HepG2 (cell line): ENCODE measurements at regions not wholly inside any gene's neighbourhood (a gene's known extent, or its start where the extent isn't known, plus 50 kb on each side); places are given as distances from the start of the nearest gene placed in this dataset.
"Not testable (repeated sequence)": the region's sequence is repeated elsewhere in the genome, so short reads cannot be mapped to it uniquely, and the experiment has no call there.

Source experiments
- ATAC-seq: fragments of 200-7000 bp; cut with Tn5 transposase; 3 replicates; pipeline ENCODE4 v1.9.1; 2020; ENCODE audit warnings: mild to moderate bottlenecking, moderate library complexity
- BruUV-seq: library from RNA; stranded (reverse); fragments of 400-500 nt; replicated peaks from 2 replicates; lab custom pipeline; 2021; lab: Mats Ljungman, UMichigan
- CTCF ChIA-PET: fragments of 300-600 bp; formaldehyde crosslinking; extraction: SDS; loops from one replicate; lab custom pipeline; 2021; ENCODE audit warnings: low total read pairs, inconsistent platforms, low intra/inter-chr PET ratio; lab: Yijun Ruan, JAX
- POLR2A ChIA-PET: fragments of 350-600 bp; sonication (Branson Sonifier 250); formaldehyde crosslinking; loops from one replicate; lab custom pipeline; 2020; ENCODE audit warnings: antibody characterized with exemption, inconsistent platforms; lab: Yijun Ruan, JAX
- DNase-seq: peaks from one replicate; pipeline ENCODE4 v3.0.0-alpha.2; 2015; ENCODE audit warnings: low spot score
- FAIRE-seq: peaks from 3 replicates; lab custom pipeline; 2011; peaks lifted over from hg19 to GRCh38; lab: Jason Lieb, UNC
- H2AFZ ChIP-seq: one replicate; pipeline ENCODE4 v1.6.1; 2011; ENCODE audit warnings: low read length, inconsistent platforms
- H3K27ac ChIP-seq: fragments of 300-600 bp; 3 replicates; pipeline ENCODE4 v1.8.0; 2011; ENCODE audit warnings: mixed run types, mild to moderate bottlenecking, mixed read lengths, low read length, inconsistent platforms; ENCODE audit not compliant: insufficient read depth; ENCODE audit errors: extremely low read length
- H3K27me3 ChIP-seq, 2 experiments: fragments of 200-600 bp in 1 of 2; 2 replicates in 1 of 2; 3 replicates in 1 of 2; pipeline versions ENCODE4 v1.6.0 to v1.8.0; 2011; ENCODE audit warnings: low read length in 2 of 2, mild to moderate bottlenecking in 2 of 2, moderate library complexity in 2 of 2, inconsistent platforms in 1 of 2; ENCODE audit not compliant: insufficient read depth in 2 of 2, control insufficient read depth in 1 of 2
- H3K36me3 ChIP-seq, 2 experiments: fragments of 200-600 bp in 1 of 2; replicated peaks in 1 of 2; 2 replicates in 1 of 2; 3 replicates in 1 of 2; pipeline versions ENCODE4 v1.5.1 to v1.8.0; 2011; ENCODE audit warnings: low read length in 2 of 2, inconsistent platforms in 1 of 2; ENCODE audit not compliant: insufficient read depth in 2 of 2, control insufficient read depth in 1 of 2
- H3K4me1 ChIP-seq: 2 replicates; pipeline ENCODE4 v1.5.1; 2012; ENCODE audit warnings: low read length, inconsistent platforms; ENCODE audit not compliant: insufficient read depth
- H3K4me2 ChIP-seq: 2 replicates; pipeline ENCODE4 v1.6.0; 2011; ENCODE audit warnings: low read depth, low read length, inconsistent platforms
- H3K4me3 ChIP-seq, 3 experiments: fragments of 200-600 bp in 1 of 3; sonication (generic), shearing (Covaris generic) in 1 of 3; replicated peaks in 1 of 3; 2 replicates each; pipeline ENCODE4 v1.5.1; 2011 to 2016; ENCODE audit warnings: low read length in 3 of 3, inconsistent platforms in 2 of 3, low read depth in 2 of 3, mild to moderate bottlenecking in 2 of 3, control low read depth in 1 of 3, mixed read lengths in 1 of 3; ENCODE audit not compliant: insufficient read depth in 1 of 3
- H3K79me2 ChIP-seq: one replicate; pipeline ENCODE4 v1.6.1; 2011; ENCODE audit warnings: low read length, inconsistent platforms; ENCODE audit not compliant: insufficient read depth
- H3K9ac ChIP-seq: 2 replicates; pipeline ENCODE4 v1.6.0; 2011; ENCODE audit warnings: mild to moderate bottlenecking, low read depth, low read length, inconsistent platforms; ENCODE audit not compliant: insufficient read depth
- H3K9me3 ChIP-seq: 2 replicates; pipeline ENCODE4 v1.5.1; 2012; ENCODE audit warnings: mild to moderate bottlenecking, low read length
- H4K20me1 ChIP-seq: 2 replicates; pipeline ENCODE4 v1.6.0; 2011; ENCODE audit warnings: inconsistent platforms, mild to moderate bottlenecking, low read length, moderate library complexity; ENCODE audit not compliant: insufficient read depth
- FOSL2 ChIP-seq: sonication (generic); formaldehyde crosslinking; IDR thresholded peaks from 2 replicates; pipeline ENCODE4 v1.4.0; 2020; ENCODE audit warnings: missing genetic modification reagents
- POLR2G ChIP-seq: fragments of 200-400 bp; formaldehyde crosslinking; IDR thresholded peaks from 2 replicates; pipeline ENCODE4 v1.6.1; 2018; ENCODE audit warnings: mild to moderate bottlenecking, low read depth, low read length, moderate library complexity
- WGBS: methylation state at CpG from one replicate; pipeline ENCODE4 v1.1.6; 2017; ENCODE audit warnings: low lambda C conversion rate; 5-methylcytosine and 5-hydroxymethylcytosine counted together
- in situ Hi-C: cut with HindIII; loops from 2 replicates; pipeline ENCODE4 v1.10.0; 2017; ENCODE audit warnings: low pct_unique_long_range_greater_than_20kb; ENCODE audit not compliant: extremely low pct_ligation_motif_present
- intact Hi-C: fragments of 100-400 bp; cut with micrococcal nuclease; formaldehyde crosslinking; loops from one replicate; pipeline ENCODE4 v1.10.0; 2022; ENCODE audit not compliant: unreplicated experiment

GRCh38 chr12:13841-14240 is 52.7 kb upstream of the IQSEC3 start:
- H3K36me3 ChIP-seq, FAIRE-seq, H3K27me3 ChIP-seq, ATAC-seq, H3K9me3 ChIP-seq, H3K4me2 ChIP-seq, H4K20me1 ChIP-seq, in situ Hi-C loops, H3K9ac ChIP-seq: not testable (repeated sequence)
- WGBS: 88% methylated on average over 5 of the region's 5 CpGs
- 0 out of 2 replicates have a peak, but pooled peaks have one; percentile 31 for TF ChIP-seq POLR2G
- TF ChIP-seq FOSL2: 0 out of 2 replicates have a peak, but pooled peaks have one; percentile 22
- TF ChIP-seq, all 625 proteins: peak for 2; not testable (repeated sequence) for 623
- H3K4me1 ChIP-seq, H3K27ac ChIP-seq, CTCF ChIA-PET, intact Hi-C loops, H3K79me2 ChIP-seq, POLR2A ChIA-PET, H3K4me3 ChIP-seq, BruUV-seq, H2AFZ ChIP-seq, DNase-seq: not testable (repeated sequence)

- H3K4me1 ChIP-seq, in situ Hi-C loops, POLR2A ChIA-PET, H3K9ac ChIP-seq, H3K27ac ChIP-seq, H3K4me3 ChIP-seq, BruUV-seq, H4K20me1 ChIP-seq, H3K36me3 ChIP-seq, CTCF ChIA-PET, intact Hi-C loops, DNase-seq, H3K79me2 ChIP-seq, H3K4me2 ChIP-seq, H3K9me3 ChIP-seq, H3K27me3 ChIP-seq, H2AFZ ChIP-seq, ATAC-seq, FAIRE-seq: not testable (repeated sequence)
- 90% methylated on average over 11 of the region's 12 CpGs for WGBS
Observed at GRCh38 chr12:14696-15095, 51.9 kb upstream of the IQSEC3 start.

GRCh38 chr12:15381-15780 is 51.2 kb upstream of the IQSEC3 start:
- H3K4me3 ChIP-seq, H3K79me2 ChIP-seq, FAIRE-seq, H3K9me3 ChIP-seq, H3K27me3 ChIP-seq, H3K36me3 ChIP-seq, in situ Hi-C loops, H3K27ac ChIP-seq, H2AFZ ChIP-seq, H3K4me2 ChIP-seq, intact Hi-C loops, CTCF ChIA-PET, DNase-seq, POLR2A ChIA-PET, H3K9ac ChIP-seq, ATAC-seq, H4K20me1 ChIP-seq, BruUV-seq: not testable (repeated sequence)
- 95% methylated on average over 6 of the region's 9 CpGs for WGBS
- peaks cover 13% of the 10 kb centered on the region for H3K4me1 ChIP-seq

- H4K20me1 ChIP-seq, H3K4me3 ChIP-seq, H3K9ac ChIP-seq, DNase-seq, H2AFZ ChIP-seq, H3K27ac ChIP-seq, H3K36me3 ChIP-seq, CTCF ChIA-PET, H3K4me2 ChIP-seq, ATAC-seq, H3K27me3 ChIP-seq, POLR2A ChIA-PET, intact Hi-C loops, H3K9me3 ChIP-seq, in situ Hi-C loops, H3K79me2 ChIP-seq, FAIRE-seq: not testable (repeated sequence)
- peaks cover 19% of the 10 kb centered on the region for H3K4me1 ChIP-seq
- WGBS: no CpG with 5 or more reads among the region's 9 CpGs
- TSS peak; percentile 18 for BruUV-seq
Observed at GRCh38 chr12:16019-16418, 50.5 kb upstream of the IQSEC3 start.
